GM10266 (cell line): ENCODE measurements at regions not wholly inside any gene's neighbourhood (a gene's known extent, or its start where the extent isn't known, plus 50 kb on each side); places are given as distances from the start of the nearest gene placed in this dataset.

Source experiments
- DNase-seq: peaks from one replicate; pipeline ENCODE4 v3.0.0; 2012; ENCODE audit errors: extremely low spot score
- CTCF ChIP-seq: IDR thresholded peaks from 2 replicates; pipeline ENCODE4 v1.5.1; 2012; ENCODE audit warnings: mild to moderate bottlenecking, low read depth; ENCODE audit not compliant: control insufficient read depth, insufficient read depth; ENCODE audit errors: missing control alignments

GRCh38 chr9:109956717-109957440, 176.9 kb downstream of the PALM2AKAP2 start:
- TF ChIP-seq CTCF: no peak
- DNase-seq: no peak

- no peak for DNase-seq
- TF ChIP-seq CTCF: no peak
Observed at GRCh38 chr9:109959679-109960078, 179.7 kb downstream of the PALM2AKAP2 start.

- no peak for TF ChIP-seq CTCF
- no peak for DNase-seq
Observed at GRCh38 chr9:109961626-109962025, 181.6 kb downstream of the PALM2AKAP2 start.

GRCh38 chr9:109962215-109962614, 182.2 kb downstream of the PALM2AKAP2 start:
- TF ChIP-seq CTCF: no peak
- no peak for DNase-seq

GRCh38 chr9:109963079-109963478, 183.1 kb downstream of the PALM2AKAP2 start:
- no peak for TF ChIP-seq CTCF

GRCh38 chr9:109966643-109967368, 186.8 kb downstream of the PALM2AKAP2 start:
- no peak for TF ChIP-seq CTCF
- DNase-seq: no peak

More at GRCh38 chr9:109963079-109963478, 183.1 kb downstream of the PALM2AKAP2 start:
- DNase-seq: no peak
